HG02623 (cell line): ENCODE measurements at regions not wholly inside any gene's neighbourhood (a gene's known extent, or its start where the extent isn't known, plus 50 kb on each side); places are given as distances from the start of the nearest gene placed in this dataset.

ENCODE experiments used
- ATAC-seq: cut with Tn5 transposase; IDR thresholded peaks from one replicate; pipeline ENCODE4 v1.9.1; 2021; ENCODE audit warnings: moderate library complexity; ENCODE audit not compliant: unreplicated experiment

DNA sequence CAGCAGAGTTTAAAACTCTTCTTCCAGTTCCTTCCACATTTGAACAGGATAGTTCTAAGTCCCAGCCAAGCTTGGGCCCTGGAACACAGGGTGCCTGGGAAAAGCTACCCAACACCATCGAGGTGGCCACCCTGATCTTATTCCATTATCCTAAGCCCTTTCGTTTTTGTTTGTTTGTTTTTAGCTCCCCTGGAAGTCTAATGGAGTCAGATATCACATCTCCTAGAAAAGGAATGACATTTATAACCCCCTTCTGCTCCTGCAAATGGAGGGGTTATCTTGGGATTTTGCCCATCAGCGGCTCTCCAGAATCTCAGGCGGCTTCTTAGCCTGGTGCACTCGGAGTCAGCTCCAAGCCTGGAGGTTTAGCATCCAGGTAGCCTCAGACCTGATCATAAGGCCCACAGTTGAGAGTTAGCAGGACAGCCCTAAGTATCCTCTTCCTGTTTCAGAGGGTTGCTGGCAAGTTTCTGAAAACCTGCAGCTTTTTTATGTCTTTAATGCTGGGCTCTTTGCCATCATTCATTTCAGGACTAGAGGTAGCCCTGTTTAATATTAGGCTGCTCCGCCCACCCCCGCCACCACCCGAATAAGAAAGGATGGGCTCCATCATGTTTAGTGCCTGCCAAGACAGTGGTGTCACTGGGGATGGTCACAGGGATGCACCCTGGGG, 230.0 kb upstream of the LNX1 start:
- no peak for ATAC-seq

DNA sequence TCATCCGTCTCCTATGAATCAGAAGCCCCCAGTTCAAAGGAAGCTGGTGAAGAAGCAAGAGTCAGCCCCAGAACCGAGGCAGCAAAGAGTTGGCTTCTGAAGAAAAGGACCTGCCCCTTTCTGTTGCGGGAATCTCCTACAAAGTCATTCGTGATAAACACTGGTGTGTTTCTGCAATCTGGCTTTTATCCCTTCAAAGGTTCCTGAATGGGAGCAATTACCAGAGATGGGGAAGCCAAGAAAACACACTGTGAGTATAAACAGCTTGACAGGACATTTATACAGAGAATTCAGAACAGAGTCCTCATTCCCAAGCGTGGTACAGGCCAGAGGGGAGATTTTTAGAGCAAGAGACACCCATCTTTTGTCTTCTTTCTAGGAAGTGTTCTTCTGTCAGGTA, 226.8 kb upstream of the LNX1 start:
- ATAC-seq: no peak

DNA sequence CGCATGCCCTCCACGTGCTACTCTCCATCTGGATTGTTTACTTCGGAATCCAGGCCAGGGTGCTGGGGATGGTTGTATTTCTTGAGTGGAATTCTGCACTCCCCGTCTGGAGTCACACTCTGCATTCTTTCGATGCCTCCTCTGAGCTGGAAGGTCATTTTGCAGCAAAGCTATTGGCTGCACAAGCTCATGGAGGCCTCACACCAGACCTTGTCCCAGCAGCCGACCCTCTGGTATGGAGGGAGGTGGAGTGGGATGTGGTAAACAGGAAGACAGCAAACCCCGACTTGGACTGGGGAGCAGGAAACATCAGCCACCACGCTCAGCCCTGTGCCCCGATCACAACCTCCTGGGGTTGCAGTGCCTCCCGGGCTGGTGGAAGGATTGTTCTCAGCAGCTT, 225.3 kb upstream of the LNX1 start:
- no peak for ATAC-seq

DNA sequence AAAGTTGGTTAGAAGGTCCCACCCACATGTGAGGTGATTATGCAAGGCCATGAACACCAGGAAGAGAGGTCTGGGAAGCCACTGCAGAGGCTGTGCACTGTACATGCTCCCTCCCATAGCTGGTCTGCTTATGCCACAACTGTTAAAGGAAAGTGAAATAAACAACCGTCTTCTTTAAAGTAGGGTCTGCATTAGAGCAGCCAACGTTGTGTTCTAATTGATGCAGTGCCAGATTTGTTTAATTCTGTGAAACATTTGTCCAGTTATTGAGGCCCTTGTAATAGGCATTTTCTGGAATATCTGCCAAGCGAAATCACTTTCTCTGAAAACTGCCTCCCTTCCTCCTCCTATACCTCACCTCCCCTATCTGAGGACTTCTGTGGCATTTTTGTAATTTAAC, 224.0 kb upstream of the LNX1 start:
- no peak for ATAC-seq

DNA sequence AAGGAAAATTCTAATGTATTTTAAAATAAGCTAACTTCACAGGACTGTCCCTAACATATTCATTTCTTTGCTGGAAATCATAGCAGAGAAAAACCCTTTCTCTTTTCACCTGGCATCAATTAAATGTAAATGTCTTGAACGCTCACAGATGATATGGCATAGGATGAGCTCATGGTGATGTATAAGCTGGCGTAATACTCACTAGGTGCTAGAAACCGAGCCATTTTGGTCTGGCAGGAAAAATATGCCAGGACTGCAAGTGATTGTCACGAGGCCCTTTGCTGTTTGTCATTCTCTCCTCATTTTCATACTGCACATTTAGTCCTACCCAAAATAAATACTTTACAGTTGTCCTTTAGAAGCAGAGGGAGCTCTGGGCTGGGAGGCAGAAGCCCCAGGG, 222.7 kb upstream of the LNX1 start:
- no peak for ATAC-seq

DNA sequence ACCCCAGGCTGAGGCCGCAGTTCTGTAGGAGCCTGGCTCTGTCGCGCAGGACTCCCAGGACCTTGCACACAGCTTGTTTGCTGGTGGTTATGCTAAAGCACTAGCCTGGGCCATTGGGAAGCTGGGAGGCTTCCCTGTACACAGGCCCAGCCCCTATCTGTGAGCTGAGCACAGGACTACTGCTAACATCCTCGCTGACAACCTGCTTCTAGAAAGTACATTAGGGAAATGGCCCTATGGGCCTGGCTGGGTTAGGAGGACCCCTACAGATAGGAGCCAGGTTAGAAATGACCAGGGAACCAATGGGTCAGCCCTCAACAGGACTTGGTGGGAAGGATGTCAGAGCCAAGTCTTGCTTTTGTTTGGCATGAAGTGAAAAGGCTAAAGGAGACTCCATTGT, 219.4 kb upstream of the LNX1 start:
- no peak for ATAC-seq

DNA sequence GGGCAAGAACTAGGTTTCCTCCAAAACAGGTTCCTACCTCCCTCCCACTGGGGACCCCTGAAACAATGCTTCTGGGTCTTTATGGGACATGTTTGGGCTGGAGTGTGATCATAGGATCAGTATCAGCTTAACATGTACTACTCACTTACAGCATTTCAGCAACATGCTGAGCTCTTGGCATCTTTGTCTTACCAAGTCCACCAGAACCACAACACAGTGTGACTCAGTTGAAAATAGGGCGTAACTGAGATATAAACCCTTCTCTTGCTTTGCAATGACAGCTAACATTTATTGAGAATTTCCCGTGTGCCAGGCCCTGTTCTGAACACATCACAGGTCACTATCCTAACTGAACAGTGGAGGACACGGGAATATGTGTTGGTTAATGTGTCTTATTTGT, 218.5 kb upstream of the LNX1 start:
- ATAC-seq: no peak

DNA sequence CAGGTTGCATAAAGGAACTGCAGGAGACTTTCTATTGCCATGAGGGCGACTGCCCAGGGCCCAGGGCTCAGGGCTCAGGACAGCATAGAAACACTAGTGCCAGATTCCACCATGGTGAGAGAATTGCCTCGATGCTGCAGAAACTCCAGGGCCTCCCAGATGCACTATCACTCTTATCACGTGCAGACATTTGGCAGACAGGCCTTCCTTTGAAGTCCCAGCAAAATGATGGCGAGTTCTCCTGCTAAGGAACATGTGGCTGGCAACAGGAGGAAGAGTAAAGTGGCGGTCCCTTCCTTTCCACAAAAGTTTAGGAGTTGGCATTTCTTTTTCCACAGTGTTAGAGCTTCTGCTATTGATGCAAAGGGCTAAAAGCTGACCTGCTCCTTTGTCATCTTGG, 214.0 kb upstream of the LNX1 start:
- no peak for ATAC-seq

DNA sequence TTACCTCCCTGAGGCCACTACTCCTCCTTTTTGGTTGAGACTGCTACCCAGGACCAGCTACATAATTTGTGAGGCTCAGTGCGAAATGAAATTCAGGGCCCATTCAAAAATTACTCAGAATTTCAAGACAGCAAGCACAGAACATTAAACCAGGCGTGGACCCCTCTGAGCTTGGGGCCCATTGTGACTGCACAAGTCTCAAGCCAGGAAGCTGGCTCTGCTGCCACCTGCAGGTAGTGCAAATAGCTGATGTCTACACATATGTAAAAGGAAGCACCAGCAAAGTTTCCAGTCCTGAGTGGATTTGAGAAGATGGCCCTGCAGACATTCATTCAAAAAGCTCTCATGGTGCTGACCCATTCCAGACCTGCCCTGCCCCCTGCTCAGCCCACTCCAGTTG, 213.4 kb upstream of the LNX1 start:
- no peak for ATAC-seq

DNA sequence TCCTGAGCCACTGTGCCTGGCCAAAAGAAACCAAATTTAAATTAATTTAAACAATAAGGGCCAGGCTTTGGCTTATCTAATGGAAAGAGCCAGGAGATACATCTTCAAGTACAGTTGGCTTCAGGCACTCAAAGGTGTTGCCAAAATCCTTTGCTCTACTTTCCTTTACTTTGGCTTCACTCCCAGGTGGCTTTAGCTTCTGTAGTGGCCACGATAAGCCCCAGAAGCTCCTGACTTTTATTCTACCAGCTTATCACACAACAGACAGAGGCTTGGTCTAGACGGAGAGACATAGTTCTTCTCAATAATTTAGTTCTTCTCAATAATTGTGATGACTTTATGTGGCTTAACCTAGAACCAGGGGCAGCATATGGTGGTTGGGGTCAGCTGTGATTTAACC, 211.2 kb upstream of the LNX1 start:
- ATAC-seq: no peak

DNA sequence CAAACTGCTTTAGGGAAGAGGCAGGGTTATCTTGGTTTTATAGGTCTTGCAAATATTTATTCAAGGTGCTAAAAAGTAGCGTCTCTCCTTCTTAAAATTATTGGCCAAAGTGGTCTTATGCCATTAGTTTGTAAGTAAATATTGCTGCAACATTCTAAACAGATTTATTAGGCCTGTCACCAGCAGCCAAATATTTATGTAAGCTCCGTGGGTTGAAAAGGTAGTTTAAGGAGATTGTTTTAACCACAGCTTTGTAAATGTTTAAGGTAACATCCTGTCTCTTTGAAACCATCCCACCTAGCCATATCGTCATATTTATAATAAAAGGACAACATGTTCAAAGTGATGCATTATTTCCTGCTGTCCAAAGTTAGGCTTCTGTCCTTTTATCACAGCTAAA, 210.1 kb upstream of the LNX1 start:
- no peak for ATAC-seq

DNA sequence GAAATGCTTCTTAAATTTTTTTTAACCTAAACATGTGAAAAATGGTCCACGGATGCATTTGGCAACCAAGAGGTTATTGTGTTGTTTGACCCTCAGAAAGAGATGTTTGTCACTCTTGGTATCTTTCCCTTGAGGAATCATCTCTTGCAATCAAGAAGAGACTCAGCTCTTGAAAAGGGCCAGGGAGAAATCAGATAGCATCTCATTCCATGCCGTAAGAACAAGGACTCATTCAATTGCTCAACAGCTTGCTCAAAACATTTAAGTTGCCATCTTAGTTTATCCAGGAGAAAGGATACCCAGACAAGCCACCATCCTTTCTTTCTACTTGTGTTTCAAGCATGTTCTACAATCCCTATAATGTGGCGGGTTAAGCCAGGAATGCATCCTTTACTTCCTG, 209.5 kb upstream of the LNX1 start:
- no peak for ATAC-seq

DNA sequence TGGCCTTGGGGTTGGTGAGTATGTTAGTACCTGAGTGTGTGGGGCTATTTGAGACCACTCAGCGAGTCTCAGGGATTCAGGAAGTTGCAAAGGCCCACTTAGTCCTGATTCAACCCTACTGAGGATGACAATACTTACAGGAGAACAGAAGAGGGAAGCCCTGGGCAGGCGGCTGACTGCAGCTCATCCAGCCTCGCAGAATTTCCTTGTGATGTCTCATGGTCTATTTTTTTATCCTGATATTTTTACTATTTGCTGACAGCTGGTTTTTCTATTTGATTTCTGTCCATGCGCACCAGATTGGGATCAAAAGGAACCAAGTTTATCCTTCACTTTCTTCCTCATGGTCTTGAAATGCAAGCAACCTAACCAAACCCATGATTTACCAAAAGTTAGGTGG, 201.8 kb upstream of the LNX1 start:
- ATAC-seq: no peak

DNA sequence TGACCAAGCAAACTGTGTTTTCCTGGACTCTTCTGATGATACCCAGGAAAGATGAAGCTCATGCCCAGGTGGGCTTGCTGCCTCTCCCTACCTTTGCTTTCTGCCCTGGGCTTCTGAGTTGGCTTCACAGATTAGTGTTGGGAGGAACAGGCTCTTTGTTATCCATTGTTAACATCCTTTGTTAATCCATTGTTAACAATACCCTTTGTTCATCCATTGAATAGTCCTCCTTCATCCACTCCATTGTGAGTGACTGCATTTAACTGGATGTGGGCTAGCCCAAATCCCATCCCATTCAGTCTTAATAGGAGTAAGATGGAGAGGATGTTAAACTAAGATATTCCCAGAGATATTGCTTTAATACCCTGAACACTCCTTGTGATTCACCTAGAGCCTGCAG, 199.0 kb upstream of the LNX1 start:
- no peak for ATAC-seq

DNA sequence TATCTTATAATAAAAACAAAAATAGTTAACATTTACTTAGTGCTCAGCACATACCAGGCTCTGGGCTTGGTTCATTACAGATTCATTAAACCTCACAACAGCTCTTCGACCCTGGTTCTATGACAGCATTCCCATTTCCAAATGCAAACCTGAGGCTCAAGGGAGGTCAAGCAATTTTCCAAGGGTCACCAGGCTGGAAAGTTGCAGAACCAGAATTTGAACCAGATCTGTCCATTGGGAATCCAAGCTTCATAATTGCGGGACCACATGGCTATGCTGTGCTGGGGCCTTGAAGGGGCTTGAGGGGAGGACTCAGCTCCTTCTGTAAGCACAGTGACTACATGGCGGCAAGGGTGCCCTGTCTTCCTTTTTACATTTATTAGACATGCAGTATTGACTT, 197.3 kb upstream of the LNX1 start:
- no peak for ATAC-seq

DNA sequence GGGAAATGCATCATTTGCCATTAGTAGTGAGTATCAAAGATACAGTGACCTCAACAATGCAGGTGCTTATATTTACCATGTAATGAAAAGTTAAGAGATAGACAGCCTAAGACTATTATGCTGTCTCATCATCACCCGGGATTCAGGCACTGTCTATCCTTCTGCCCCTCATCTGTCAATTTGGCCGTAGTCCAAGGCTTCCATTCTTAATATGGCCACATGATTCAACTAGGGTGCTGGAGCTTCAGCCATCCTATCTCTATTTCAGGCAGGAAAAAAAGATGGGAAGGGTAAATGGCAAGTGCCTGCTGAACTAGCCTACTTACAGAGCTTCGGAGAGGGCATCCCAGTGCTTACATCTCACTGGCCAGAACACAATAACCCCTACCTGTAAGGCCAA, 196.7 kb upstream of the LNX1 start:
- ATAC-seq: no peak

DNA sequence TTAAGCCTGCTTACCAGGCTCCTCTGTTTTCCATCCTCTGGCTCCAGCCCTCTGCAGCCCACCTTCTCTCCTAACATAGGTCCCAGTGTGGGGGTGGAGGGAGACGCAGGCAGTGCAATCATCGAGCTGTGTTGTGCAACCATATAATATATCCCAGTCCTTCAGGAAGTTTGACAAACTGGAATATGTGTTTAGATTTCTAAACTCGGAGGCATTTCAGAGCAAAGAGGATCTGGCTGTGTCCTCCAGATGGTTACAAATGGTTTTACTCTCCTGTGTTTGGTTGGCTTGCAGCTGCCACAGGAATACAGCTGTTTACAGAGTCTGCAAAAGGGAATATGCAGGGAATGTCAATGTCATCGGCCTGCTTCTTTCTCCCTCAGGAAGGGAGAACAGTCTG, 195.3 kb upstream of the LNX1 start:
- ATAC-seq: no peak

DNA sequence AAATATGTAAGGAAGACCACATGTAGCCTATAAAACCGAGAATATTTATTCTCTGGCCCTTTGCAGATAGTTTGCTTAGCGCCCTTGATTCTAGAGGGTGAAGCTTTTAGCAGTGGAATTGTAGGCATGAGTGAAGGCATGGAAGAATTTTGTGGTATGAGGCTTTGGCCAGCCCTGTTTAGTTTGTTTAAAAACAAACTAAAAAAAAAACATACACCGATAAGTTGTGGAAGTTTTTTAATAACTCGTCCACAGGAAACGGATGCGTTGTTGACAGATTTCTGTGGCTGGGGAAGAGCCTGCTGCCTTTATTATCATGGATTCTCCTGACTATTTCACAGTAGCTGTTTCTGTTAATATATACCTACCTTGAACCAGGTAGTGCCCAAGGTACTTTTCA, 194.7 kb upstream of the LNX1 start:
- ATAC-seq: no peak

DNA sequence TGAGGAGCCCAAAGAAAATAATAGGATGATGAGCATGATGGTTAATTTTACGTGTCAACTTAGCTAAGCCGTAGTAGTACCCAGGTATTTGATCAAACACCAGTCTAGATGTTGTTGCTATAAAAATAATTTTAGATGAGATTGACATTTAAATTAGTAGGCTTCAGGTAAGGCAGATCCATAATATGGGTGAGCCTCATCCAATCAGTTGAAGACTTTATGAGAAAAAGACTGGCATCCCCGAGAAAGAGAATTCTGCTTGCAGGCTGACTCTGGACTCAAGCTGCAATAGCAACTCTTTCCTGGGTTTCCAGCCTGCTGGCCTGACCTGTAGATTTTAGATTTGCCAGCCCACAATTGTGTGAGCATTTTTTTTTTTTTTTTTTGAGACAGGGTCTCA, 192.8 kb upstream of the LNX1 start:
- no peak for ATAC-seq

DNA sequence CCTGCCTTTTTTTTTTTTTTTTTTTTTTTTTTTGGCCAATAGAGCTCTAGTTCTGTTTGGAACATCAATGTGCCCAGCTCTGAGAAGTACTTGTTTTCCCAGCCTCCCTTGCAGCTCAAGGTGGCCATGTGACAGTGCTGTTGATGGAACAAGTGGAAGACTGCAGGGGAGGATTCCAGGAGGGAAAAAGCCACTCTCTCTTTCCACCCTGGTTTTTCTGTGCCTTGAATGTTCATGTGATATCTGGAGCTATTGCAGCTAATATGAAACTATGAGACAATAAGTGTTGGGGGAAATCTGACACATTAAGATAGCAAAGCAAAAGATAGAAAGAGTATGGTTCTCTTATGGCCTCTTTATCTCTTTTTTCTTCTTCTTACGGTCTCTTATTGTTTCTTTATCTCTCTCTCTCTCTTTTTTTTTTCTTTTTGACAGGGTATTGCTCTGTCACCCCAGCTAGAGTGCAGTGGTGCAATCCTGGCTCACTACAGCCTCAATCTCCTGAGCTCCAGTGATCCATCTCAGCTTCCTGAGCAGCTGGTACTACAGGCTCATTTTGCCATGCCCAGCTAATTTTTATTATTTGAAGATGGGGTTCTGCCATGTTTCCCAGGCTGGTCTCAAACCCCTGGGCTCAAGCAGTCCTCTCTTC, 192.0 kb upstream of the LNX1 start:
- ATAC-seq: no peak

DNA sequence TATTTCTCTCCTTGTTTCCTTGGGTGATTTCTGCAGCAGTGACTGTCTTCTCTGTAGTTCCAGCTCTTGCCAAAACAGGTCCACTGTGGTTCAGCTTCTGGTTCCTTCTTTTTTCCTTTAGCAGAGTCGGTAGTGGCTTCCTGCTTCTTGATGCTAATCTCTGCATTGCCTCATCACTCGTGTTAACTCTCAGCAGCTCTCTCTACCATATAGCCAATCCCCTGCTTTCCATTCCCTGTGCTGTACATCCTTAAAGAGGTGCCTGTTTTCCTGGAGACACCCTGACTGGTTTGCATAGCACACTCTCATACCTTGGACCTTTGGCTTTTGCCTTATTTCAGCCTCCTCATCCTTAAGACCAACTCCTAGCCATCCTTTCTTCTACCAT, 191.2 kb upstream of the LNX1 start:
- ATAC-seq: no peak

DNA sequence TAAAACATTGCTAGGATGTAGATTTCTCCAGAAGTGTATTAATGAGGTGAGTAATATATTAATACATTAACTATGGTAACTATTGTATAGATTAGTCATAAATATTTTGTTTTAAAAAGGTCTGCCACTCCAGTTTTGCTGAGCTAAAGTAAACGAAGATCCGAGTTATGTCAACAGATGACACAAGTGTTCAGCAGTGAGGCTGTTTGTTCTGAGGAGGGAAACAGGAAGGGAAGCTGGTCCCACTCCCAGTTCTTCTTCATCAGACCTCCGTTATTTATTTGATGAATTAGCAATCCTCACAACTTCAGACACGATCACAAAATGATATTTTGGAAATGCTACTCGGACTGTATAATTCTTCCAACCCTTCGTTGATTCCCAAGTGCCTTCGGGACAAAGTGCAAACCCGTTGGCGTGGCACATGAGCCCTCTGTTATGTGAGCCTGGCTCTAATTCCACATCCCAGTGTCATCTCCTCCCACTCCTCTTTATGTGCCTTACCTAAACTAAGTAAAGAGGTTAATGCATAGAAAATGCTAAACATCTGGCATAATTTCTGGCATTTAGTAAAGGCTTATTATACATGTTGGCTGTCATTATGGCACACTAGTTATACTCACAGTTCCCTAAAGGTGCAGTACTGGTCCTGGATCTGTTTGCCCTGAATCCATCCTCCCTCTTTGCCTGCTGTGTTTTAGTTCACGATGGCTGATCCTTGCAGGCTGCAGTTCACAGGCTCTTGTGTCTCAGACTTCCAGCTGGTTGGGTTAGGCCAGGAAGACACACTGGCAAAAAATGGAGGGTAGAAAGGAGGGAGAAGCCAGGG, 190.6 kb upstream of the LNX1 start:
- no peak for ATAC-seq
